ENCODE measurements at regions not wholly inside any gene's neighbourhood (a gene's known extent, or its start where the extent isn't known, plus 50 kb on each side); places are given as distances from the start of the nearest gene placed in this dataset.

GRCh38 chr5:2196416-2196815, 313.7 kb upstream of the IRX4 start:
- peak in 1 of 2 donors; percentile 68 for DNase-seq (ENCODE audit: low spot score in 2 of 2)
- no peak overlapping the region for H3K4me3 ChIP-seq (ENCODE audit: low read depth, poor library complexity, severe bottlenecking)
- WGBS, 2 donors, result 69 to 77% methylated on average over 7 to 9 of the region's 9 CpGs
- no peak for TF ChIP-seq CTCF (IDR thresholded peaks at IDR 0.05)
- intact Hi-C loops (cut with DNase I; ENCODE audit: low total_unique reads), result no loop called here

GRCh38 chr5:2194949-2195348, 312.2 kb upstream of the IRX4 start:
- no peak overlapping the region for H3K4me3 ChIP-seq (ENCODE audit: low read depth, poor library complexity, severe bottlenecking)
- intact Hi-C loops (cut with DNase I; ENCODE audit: low total_unique reads), result no loop called here
- DNase-seq (ENCODE audit: low spot score in 2 of 2), result peak in 1 of 2 donors; percentile 42
- WGBS, 2 donors, result 89 to 97% methylated on average over 2 of the region's 2 CpGs
- no peak for TF ChIP-seq POLR2A (IDR thresholded peaks at IDR 0.05)
- TF ChIP-seq CTCF (IDR thresholded peaks at IDR 0.05), result no peak

GRCh38 chr5:2194236-2194555, 311.5 kb upstream of the IRX4 start:
- no peak for TF ChIP-seq POLR2A (IDR thresholded peaks at IDR 0.05)
- no peak for TF ChIP-seq CTCF (IDR thresholded peaks at IDR 0.05)
- no peak overlapping the region for H3K4me3 ChIP-seq (ENCODE audit: low read depth, poor library complexity, severe bottlenecking)
- intact Hi-C loops (cut with DNase I; ENCODE audit: low total_unique reads), result no loop called here
- WGBS, 2 donors, result 78 to 90% methylated on average over 6 of the region's 6 CpGs
- DNase-seq (ENCODE audit: low spot score in 2 of 2), result peak in 1 of 2 donors; percentile 49

DNA sequence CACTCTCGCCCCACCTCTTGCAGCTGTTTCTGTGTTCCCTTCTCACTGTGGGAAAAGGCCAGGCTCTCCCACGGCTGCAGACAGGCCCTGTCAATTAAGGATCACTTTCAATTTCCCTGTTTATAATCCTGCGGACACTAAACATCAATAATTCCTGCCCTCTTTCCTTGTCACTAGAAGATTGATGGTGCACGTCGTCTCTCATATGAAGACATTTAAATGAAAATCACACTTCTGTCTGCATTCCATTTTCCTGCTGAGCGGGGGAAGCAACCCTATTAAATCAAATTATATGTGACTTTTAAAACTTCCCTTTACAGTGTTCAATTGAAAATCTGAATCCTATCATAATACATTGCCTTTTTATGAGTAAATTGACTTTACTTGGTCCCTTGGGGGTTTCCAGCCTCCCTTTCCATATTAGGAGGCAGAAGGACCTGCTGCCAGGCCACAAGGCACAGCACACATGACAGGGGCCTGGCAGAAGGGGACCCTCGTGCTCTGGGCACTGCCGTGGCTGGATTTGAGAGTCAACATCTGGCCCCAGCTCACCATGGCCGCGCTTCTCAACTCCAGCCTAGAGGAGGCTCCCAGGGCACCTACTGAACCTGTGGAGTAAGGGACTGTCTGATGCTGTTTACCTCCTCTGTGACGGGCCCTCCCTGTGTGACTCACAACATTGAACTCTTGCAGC, 311.0 kb upstream of the IRX4 start:
- 68 to 70% methylated on average over 11 of the region's 11 CpGs for WGBS, 2 donors
- DNase-seq (ENCODE audit: low spot score in 2 of 2), result peak in 1 of 2 donors; percentile 63
- TF ChIP-seq CTCF (IDR thresholded peaks at IDR 0.05) (no peak), POLR2A (IDR thresholded peaks at IDR 0.05) (no peak)
- intact Hi-C loops (cut with DNase I; ENCODE audit: low total_unique reads), result no loop called here
- no peak overlapping the region for H3K4me3 ChIP-seq (ENCODE audit: low read depth, poor library complexity, severe bottlenecking)

DNA sequence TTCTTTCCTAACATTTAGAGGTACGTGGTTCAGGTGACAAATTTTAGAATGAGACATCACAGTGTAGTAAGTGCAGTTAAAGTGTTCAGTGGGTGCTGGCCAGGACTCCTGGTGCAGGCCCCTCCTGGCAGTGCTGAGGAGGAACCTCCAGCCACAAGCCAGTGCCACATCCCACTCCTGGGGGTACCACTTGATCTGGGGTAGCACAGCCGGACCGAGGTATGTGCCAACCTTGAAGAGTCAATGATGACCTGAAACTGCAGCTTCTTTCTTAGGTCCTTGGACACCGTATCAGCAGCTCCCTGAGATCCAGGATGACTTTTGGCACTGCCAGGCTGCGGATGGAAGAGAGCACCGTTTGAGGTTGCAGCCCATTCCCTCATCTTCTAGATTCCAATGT, 310.4 kb upstream of the IRX4 start:
- TF ChIP-seq CTCF (IDR thresholded peaks at IDR 0.05) (no peak), POLR2A (IDR thresholded peaks at IDR 0.05) (no peak)
- H3K4me3 ChIP-seq (ENCODE audit: low read depth, poor library complexity, severe bottlenecking), result no peak overlapping the region
- peak in 1 of 2 donors; percentile 52 for DNase-seq (ENCODE audit: low spot score in 2 of 2)
- intact Hi-C loops (cut with DNase I; ENCODE audit: low total_unique reads), result no loop called here
- 74 to 75% methylated on average over 6 of the region's 6 CpGs for WGBS, 2 donors

DNA sequence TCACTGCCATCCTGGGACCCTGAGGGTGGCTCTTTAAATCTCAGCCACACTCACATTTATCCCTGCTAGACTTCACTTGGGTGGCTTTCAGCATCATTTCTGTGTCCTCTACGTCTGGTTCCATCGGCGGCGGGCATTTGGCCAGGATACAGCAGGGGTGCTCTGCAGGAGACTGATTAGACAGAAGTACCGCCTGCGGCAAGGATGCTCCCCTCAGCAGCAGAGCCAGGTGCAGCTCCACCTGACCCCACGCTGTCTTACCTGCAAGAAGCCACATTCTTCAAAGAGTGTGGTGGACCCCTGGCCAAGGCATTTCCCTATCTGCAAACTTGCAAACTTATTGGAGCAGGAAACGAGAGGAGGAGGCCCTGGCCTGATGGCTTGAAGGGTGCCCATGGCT, 309.8 kb upstream of the IRX4 start:
- intact Hi-C loops (cut with DNase I; ENCODE audit: low total_unique reads), result no loop called here
- no peak for TF ChIP-seq POLR2A (IDR thresholded peaks at IDR 0.05)
- no peak for TF ChIP-seq CTCF (IDR thresholded peaks at IDR 0.05)
- no peak overlapping the region for H3K4me3 ChIP-seq (ENCODE audit: low read depth, poor library complexity, severe bottlenecking)
- 81 to 91% methylated on average over 8 of the region's 8 CpGs for WGBS, 2 donors
- peak in 1 of 2 donors; percentile 78 for DNase-seq (ENCODE audit: low spot score in 2 of 2)

All from lower leg skin (tissue), 4 donors.